HG03066 (cell line): ENCODE measurements at regions not wholly inside any gene's neighbourhood (a gene's known extent, or its start where the extent isn't known, plus 50 kb on each side); places are given as distances from the start of the nearest gene placed in this dataset.

Experiments
- ATAC-seq: cut with Tn5 transposase; IDR thresholded peaks from one replicate; pipeline ENCODE4 v1.9.1; 2021; ENCODE audit warnings: low read depth; ENCODE audit not compliant: unreplicated experiment

- peak; percentile 16 for ATAC-seq
These were observed 555.2 kb downstream of the CMPK2 start for GRCh38 chr2:6310256-6311215.

- ATAC-seq = no peak
These were observed 553.3 kb downstream of the CMPK2 start for GRCh38 chr2:6312367-6312766.

- ATAC-seq = no peak
These were observed 551.3 kb downstream of the CMPK2 start for GRCh38 chr2:6314218-6314960.

GRCh38 chr2:6325616-6326015 is 540.1 kb downstream of the CMPK2 start:
- no peak for ATAC-seq

- ATAC-seq = no peak
These were observed 538.7 kb downstream of the CMPK2 start for GRCh38 chr2:6326958-6327357.

GRCh38 chr2:6336752-6337471 is 528.8 kb downstream of the CMPK2 start:
- no peak for ATAC-seq

- ATAC-seq = no peak
These were observed 528.3 kb downstream of the CMPK2 start for GRCh38 chr2:6337472-6337820.

- no peak for ATAC-seq
These were observed 524.0 kb downstream of the CMPK2 start for GRCh38 chr2:6341588-6342129.

GRCh38 chr2:6342273-6342920 is 523.3 kb downstream of the CMPK2 start:
- ATAC-seq = no peak

- ATAC-seq = no peak
These were observed 522.6 kb downstream of the CMPK2 start for GRCh38 chr2:6343076-6343475.

GRCh38 chr2:6352247-6352646 is 513.5 kb downstream of the CMPK2 start:
- ATAC-seq = peak; percentile 85

GRCh38 chr2:6352906-6353515 is 512.7 kb downstream of the CMPK2 start:
- ATAC-seq = no peak

GRCh38 chr2:6353669-6354068 is 512.0 kb downstream of the CMPK2 start:
- ATAC-seq = peak; percentile 58

- no peak for ATAC-seq
These were observed 511.2 kb downstream of the CMPK2 start for GRCh38 chr2:6354546-6354945.

GRCh38 chr2:6355886-6356761 is 509.6 kb downstream of the CMPK2 start:
- ATAC-seq = no peak

GRCh38 chr2:6358546-6358945 is 507.2 kb downstream of the CMPK2 start:
- ATAC-seq = no peak

GRCh38 chr2:6358985-6359384 is 506.7 kb downstream of the CMPK2 start:
- ATAC-seq = no peak

- no peak for ATAC-seq
These were observed 505.7 kb downstream of the CMPK2 start for GRCh38 chr2:6359964-6360363.
